Endothelial cell of umbilical vein (primary cell): ENCODE measurements at regions not wholly inside any gene's neighbourhood (a gene's known extent, or its start where the extent isn't known, plus 50 kb on each side); places are given as distances from the start of the nearest gene placed in this dataset.

Experiments used
- BruUV-seq: library from RNA; stranded (reverse); fragments of 400-500 nt; replicated peaks from 2 replicates; lab custom pipeline; 2021; lab: Mats Ljungman, UMichigan
- CTCF ChIA-PET: fragments of 300-600, 350-600 bp; sonication (Branson Sonifier 250); formaldehyde crosslinking; loops from one replicate; lab custom pipeline; 2021; ENCODE audit warnings: antibody characterized with exemption, inconsistent platforms; lab: Charles Lee
- POLR2A ChIA-PET: fragments of 300-600, 350-600 bp; sonication (Branson Sonifier 250); formaldehyde crosslinking; loops from one replicate; lab custom pipeline; 2021; ENCODE audit warnings: antibody characterized with exemption, inconsistent platforms; lab: Charles Lee
- DNase-seq: peaks from one replicate; pipeline ENCODE4 v3.0.0-alpha.2; 2011; ENCODE audit warnings: low read depth, low spot score
- FAIRE-seq: peaks from 2 replicates; lab custom pipeline; 2011; peaks lifted over from hg19 to GRCh38; lab: Jason Lieb, UNC
- H2AFZ ChIP-seq: 2 replicates; pipeline ENCODE4 v1.6.0; 2012; ENCODE audit warnings: low read depth, low read length, control low read depth, inconsistent platforms
- H3K27ac ChIP-seq: 2 replicates; pipeline ENCODE4 v1.5.1; 2011; ENCODE audit warnings: low read depth, mild to moderate bottlenecking, control low read depth, low read length, moderate library complexity; ENCODE audit not compliant: insufficient read depth
- H3K27me3 ChIP-seq, 2 experiments: 2 replicates each; pipeline versions ENCODE4 v1.6.0 to v1.6.1; 2011; ENCODE audit warnings: low read length in 2 of 2, mixed read lengths in 1 of 2; ENCODE audit not compliant: control insufficient read depth in 2 of 2, insufficient read depth in 2 of 2
- H3K36me3 ChIP-seq, 2 experiments: 2 replicates in 1 of 2; 3 replicates in 1 of 2; pipeline ENCODE4 v1.5.1; 2011; ENCODE audit warnings: low read length in 2 of 2, mild to moderate bottlenecking in 1 of 2, moderate library complexity in 1 of 2; ENCODE audit not compliant: control insufficient read depth in 2 of 2, insufficient read depth in 2 of 2; ENCODE audit errors: extremely low read depth in 1 of 2
- H3K4me1 ChIP-seq: 3 replicates; pipeline ENCODE4 v1.5.1; 2011; ENCODE audit warnings: mild to moderate bottlenecking, low read length; ENCODE audit not compliant: control insufficient read depth, insufficient read depth; ENCODE audit errors: extremely low read depth
- H3K4me2 ChIP-seq: 2 replicates; pipeline ENCODE4 v1.6.1; 2011; ENCODE audit warnings: low read length, control low read depth, mixed read lengths; ENCODE audit not compliant: insufficient read depth
- H3K4me3 ChIP-seq, 3 experiments: fragments of 200-600 bp in 1 of 3; sonication (generic), shearing (Covaris generic) in 1 of 3; replicated peaks in 1 of 3; 2 replicates each; pipeline ENCODE4 v1.5.1; 2011 to 2016; ENCODE audit warnings: control low read depth in 3 of 3, low read length in 3 of 3, mild to moderate bottlenecking in 2 of 3, inconsistent platforms in 1 of 3, low read depth in 1 of 3, moderate library complexity in 1 of 3; ENCODE audit not compliant: insufficient read depth in 1 of 3
- H3K79me2 ChIP-seq: 2 replicates; pipeline ENCODE4 v1.6.0; 2012; ENCODE audit warnings: low read length, inconsistent platforms; ENCODE audit not compliant: control insufficient read depth, insufficient read depth
- H3K9ac ChIP-seq: replicated peaks from 2 replicates; pipeline ENCODE3; 2011; ENCODE audit warnings: low read length, control low read depth; ENCODE audit not compliant: insufficient read depth; ENCODE audit errors: extremely low read depth
- H3K9me1 ChIP-seq: replicated peaks from 3 replicates; pipeline ENCODE4 v1.6.0; 2011; ENCODE audit warnings: mild to moderate bottlenecking, low read length; ENCODE audit not compliant: control insufficient read depth, insufficient read depth; ENCODE audit errors: extremely low read depth
- H3K9me3 ChIP-seq: replicated peaks from 2 replicates; pipeline ENCODE4 v1.5.1; 2012; ENCODE audit warnings: low read length, inconsistent platforms; ENCODE audit not compliant: control insufficient read depth, insufficient read depth
- H4K20me1 ChIP-seq: replicated peaks from 2 replicates; pipeline ENCODE3; 2011; ENCODE audit warnings: mild to moderate bottlenecking, low read length; ENCODE audit not compliant: control insufficient read depth, insufficient read depth; ENCODE audit errors: extremely low read depth
- CTCF ChIP-seq, 2 donors: IDR thresholded peaks; 1 replicate in 1 of 2; 2 replicates in 1 of 2; pipeline ENCODE4 v1.5.1; 2011; ENCODE audit warnings: low read length in 2 of 2, mild to moderate bottlenecking in 2 of 2, moderate library complexity in 2 of 2, control low read depth in 1 of 2, inconsistent platforms in 1 of 2, low read depth in 1 of 2; ENCODE audit not compliant: insufficient read depth in 1 of 2; ENCODE audit errors: extremely low read depth in 1 of 2
- EZH2 ChIP-seq: IDR thresholded peaks from 2 replicates; pipeline ENCODE4 v1.6.1; 2012; ENCODE audit warnings: borderline replicate concordance, low read depth, mild to moderate bottlenecking, moderate library complexity, low read length, inconsistent platforms; ENCODE audit not compliant: severe bottlenecking
- FOS ChIP-seq: IDR thresholded peaks from 2 replicates; pipeline ENCODE4 v1.6.1; 2011; ENCODE audit warnings: mild to moderate bottlenecking, low read length, moderate library complexity, borderline replicate concordance; ENCODE audit not compliant: insufficient read depth
- GATA2 ChIP-seq: IDR thresholded peaks from 2 replicates; pipeline ENCODE4 v1.7.0; 2011; ENCODE audit warnings: low read depth, mild to moderate bottlenecking, moderate library complexity, mixed read lengths, low read length; ENCODE audit not compliant: insufficient read length, insufficient read depth
- JUN ChIP-seq: IDR thresholded peaks from 2 replicates; pipeline ENCODE4 v1.6.1; 2011; ENCODE audit warnings: borderline replicate concordance, low read depth; ENCODE audit not compliant: insufficient read length, insufficient read depth
- MAX ChIP-seq: IDR thresholded peaks from 2 replicates; pipeline ENCODE4 v1.6.1; 2011; ENCODE audit not compliant: insufficient read depth, insufficient read length
- MYC ChIP-seq: IDR thresholded peaks from one replicate; pipeline ENCODE4 v1.6.1; 2011; ENCODE audit warnings: mild to moderate bottlenecking, low read depth, low read length
- POLR2A ChIP-seq: IDR thresholded peaks from 2 replicates; pipeline ENCODE4 v1.6.1; 2012; ENCODE audit warnings: low read depth, mild to moderate bottlenecking, control low read depth, low read length
- POLR2AphosphoS5 ChIP-seq: IDR thresholded peaks from 2 replicates; pipeline ENCODE4 v1.6.1; 2012; ENCODE audit warnings: low read depth, mild to moderate bottlenecking, control low read depth, low read length, moderate library complexity; ENCODE audit not compliant: insufficient read depth
- dilution Hi-C: fragments of 300-500 bp; cut with MboI; formaldehyde crosslinking; loops from one replicate; pipeline ENCODE4 v1.15.0; 2019; ENCODE audit warnings: low sequenced_read_pairs; ENCODE audit not compliant: extremely low pct_ligation_motif_present
- intact Hi-C: fragments of 100-400 bp; cut with micrococcal nuclease; formaldehyde crosslinking; loops from one replicate; pipeline ENCODE4 v1.10.0; 2022

DNA sequence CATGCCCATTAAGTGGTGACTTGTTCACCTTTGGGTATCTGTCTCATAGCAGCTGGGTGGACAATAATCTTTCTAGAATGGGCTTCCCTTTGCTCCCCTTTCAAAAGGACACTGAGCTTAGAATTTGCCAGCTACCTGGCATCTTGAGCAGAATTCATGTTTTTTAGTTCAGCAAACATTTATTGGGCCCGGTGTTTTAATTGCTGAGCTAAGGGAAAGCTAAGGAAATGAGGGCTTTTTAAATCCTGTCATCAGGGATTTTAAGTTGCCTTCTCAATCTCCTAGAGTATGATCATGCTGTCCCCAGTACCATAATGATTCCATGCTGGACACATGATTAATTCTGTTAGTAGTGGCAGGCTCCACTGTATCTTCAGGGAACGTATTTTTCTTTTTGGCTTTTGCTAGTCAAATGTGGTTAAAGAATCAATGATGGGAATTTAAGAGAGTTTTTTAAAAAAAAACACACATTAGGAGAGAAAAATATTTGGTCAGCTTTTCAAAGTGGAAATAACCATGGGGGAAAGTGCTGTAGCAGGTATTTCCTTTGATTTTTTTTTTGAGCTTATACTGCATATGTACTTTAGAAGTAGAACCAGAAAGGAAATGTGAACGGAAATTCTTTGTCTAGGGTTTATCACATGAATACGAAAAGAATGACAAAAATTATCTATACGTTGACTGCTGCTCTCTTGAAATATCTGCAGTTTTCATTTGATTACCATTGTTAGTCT, 208.9 kb downstream of the CLCN4 start:
- dilution Hi-C loops = no loop called here
- ChIA-PET CTCF (interaction anchor here (1.3 kb wide), 1 partner anchor 175 kb away, joined by 4 read pairs; no protein-coding TSS in a partner anchor), POLR2A (no interaction called here)
- H3K4me1 ChIP-seq = no peaks in the 10 kb centered on the region
- DNase-seq = peak; percentile 31
- no peaks in the 10 kb centered on the region for H3K36me3 ChIP-seq
- no peaks in the 10 kb centered on the region for H3K27me3 ChIP-seq
- no peaks in the 10 kb centered on the region for H4K20me1 ChIP-seq
- H3K4me3 ChIP-seq = no peak overlapping the region
- H3K79me2 ChIP-seq = no peaks in the 10 kb centered on the region
- no TSS peak for BruUV-seq
- TF ChIP-seq FOS (no peak), MAX (no peak), CTCF (IDR thresholded peaks at IDR 0.05; ENCODE audit: extremely low read depth in 1 of 2, insufficient read depth in 1 of 2, low read depth in 1 of 2, low read length in 2 of 2) (no peak), POLR2A (no peak)
- intact Hi-C loops = no loop called here
- no peaks in the 10 kb centered on the region for H3K9me1 ChIP-seq
- H3K27ac ChIP-seq = no peak overlapping the region
- H3K9me3 ChIP-seq = no peaks in the 10 kb centered on the region
- no peak overlapping the region for H3K9ac ChIP-seq
- no peak overlapping the region for H3K4me2 ChIP-seq
- no peak overlapping the region for H2AFZ ChIP-seq
- no peak for FAIRE-seq

DNA sequence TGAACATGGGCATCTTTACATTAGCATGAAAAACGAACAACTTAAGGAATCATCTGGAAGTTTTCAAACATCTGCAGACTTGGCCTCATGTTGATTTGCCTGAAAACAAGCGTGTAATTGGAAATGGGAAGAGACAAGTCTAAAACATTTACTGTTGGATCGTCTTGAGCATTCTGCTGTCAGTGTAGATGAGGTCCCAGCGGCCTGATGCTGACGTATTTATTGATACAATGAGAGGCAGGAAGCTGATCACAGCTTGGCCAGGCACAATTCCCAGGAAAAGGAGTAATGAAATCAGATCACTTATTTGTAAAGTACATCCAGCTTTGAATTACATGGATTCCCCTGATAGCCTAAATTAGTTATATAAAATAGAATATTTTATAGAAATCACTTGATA, 210.6 kb downstream of the CLCN4 start:
- H3K4me2 ChIP-seq = no peak overlapping the region
- ChIA-PET POLR2A (no interaction called here), CTCF (no interaction called here)
- H3K79me2 ChIP-seq = no peaks in the 10 kb centered on the region
- dilution Hi-C loops = no loop called here
- no peak overlapping the region for H2AFZ ChIP-seq
- H3K9me1 ChIP-seq = no peaks in the 10 kb centered on the region
- no peaks in the 10 kb centered on the region for H4K20me1 ChIP-seq
- intact Hi-C loops = no loop called here
- no peak overlapping the region for H3K27ac ChIP-seq
- no peaks in the 10 kb centered on the region for H3K9me3 ChIP-seq
- no peaks in the 10 kb centered on the region for H3K36me3 ChIP-seq
- no peak for TF ChIP-seq CTCF (IDR thresholded peaks at IDR 0.05; ENCODE audit: extremely low read depth in 1 of 2, insufficient read depth in 1 of 2, low read depth in 1 of 2, low read length in 2 of 2)
- no peak for TF ChIP-seq MYC
- no peak for TF ChIP-seq EZH2
- TF ChIP-seq FOS = no peak
- TF ChIP-seq MAX = no peak
- TF ChIP-seq POLR2AphosphoS5 = no peak
- TF ChIP-seq POLR2A = no peak
- no peak for TF ChIP-seq GATA2
- TF ChIP-seq JUN = no peak
- no peaks in the 10 kb centered on the region for H3K4me1 ChIP-seq
- H3K27me3 ChIP-seq = no peaks in the 10 kb centered on the region
- no peak overlapping the region for H3K4me3 ChIP-seq
- DNase-seq = no peak
- BruUV-seq = no TSS peak
- no peak for FAIRE-seq
- no peak overlapping the region for H3K9ac ChIP-seq
